Cardiac muscle cell (in vitro differentiated cells and primary cell): ENCODE measurements at regions not wholly inside any gene's neighbourhood (a gene's known extent, or its start where the extent isn't known, plus 50 kb on each side); places are given as distances from the start of the nearest gene placed in this dataset.
A peak's percentile ranks its signal among the peaks of the same experiment; 100 is the strongest.

Source experiments
- DNase-seq, 2 donors: peaks; one replicate each; pipeline versions ENCODE4 v3.0.0 to v3.0.0-alpha.2; 2010 to 2017; ENCODE audit warnings: low read depth in 1 of 2, low spot score in 1 of 2
- H3K27ac ChIP-seq: fragments of 200-600 bp; sonication (generic); 2 replicates; pipeline ENCODE4 v1.5.1; 2016
- H3K27me3 ChIP-seq: fragments of 200-600 bp; sonication (generic); 2 replicates; pipeline ENCODE4 v1.6.0; 2016; ENCODE audit warnings: control low read depth
- H3K36me3 ChIP-seq: fragments of 200-600 bp; sonication (generic); 2 replicates; pipeline ENCODE4 v1.5.1; 2016; ENCODE audit warnings: control low read depth
- H3K4me1 ChIP-seq: fragments of 200-600 bp; sonication (generic); 2 replicates; pipeline ENCODE4 v1.8.1; 2017; ENCODE audit warnings: low read depth, mild to moderate bottlenecking, mixed run types
- H3K4me3 ChIP-seq: fragments of 200-600 bp; sonication (generic); 2 replicates; pipeline ENCODE4 v1.5.1; 2016; ENCODE audit warnings: mild to moderate bottlenecking
- H3K9me3 ChIP-seq: fragments of 200-600 bp; sonication (generic); 2 replicates; pipeline ENCODE4 v1.5.1; 2017; ENCODE audit warnings: low read depth, mild to moderate bottlenecking, control low read depth
- CTCF ChIP-seq: IDR thresholded peaks from 2 replicates; pipeline ENCODE4 v1.5.1; 2012; ENCODE audit warnings: low read depth, mild to moderate bottlenecking, low read length

DNA sequence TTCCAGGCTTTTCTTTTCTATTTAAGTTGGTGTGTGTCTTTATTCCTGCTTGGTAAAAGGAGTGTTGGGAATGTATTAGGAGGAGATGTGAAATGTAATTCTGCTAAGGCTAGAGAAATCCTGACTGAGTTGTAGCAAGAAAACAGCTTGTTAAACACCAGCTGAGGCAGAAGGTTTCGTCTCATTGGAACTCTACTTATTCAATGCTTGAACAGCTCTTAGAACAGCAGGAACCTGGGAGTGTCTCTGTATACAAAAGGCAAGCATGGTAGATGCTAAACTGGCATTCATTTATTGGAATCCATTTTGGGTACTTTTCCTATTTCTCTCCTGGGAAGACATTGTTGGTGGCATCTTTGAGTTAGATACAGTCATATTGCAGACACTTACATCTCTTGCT is 280.9 kb downstream of the HRH4 start:
- H3K27me3 ChIP-seq = no peaks in the 10 kb centered on the region
- peaks cover 5% of the 10 kb centered on the region for H3K4me1 ChIP-seq
- TF ChIP-seq CTCF = no peak
- no peaks in the 10 kb centered on the region for H3K36me3 ChIP-seq
- DNase-seq = no peak
- H3K27ac ChIP-seq = no peak overlapping the region
- no peak overlapping the region for H3K4me3 ChIP-seq
- no peaks in the 10 kb centered on the region for H3K9me3 ChIP-seq

DNA sequence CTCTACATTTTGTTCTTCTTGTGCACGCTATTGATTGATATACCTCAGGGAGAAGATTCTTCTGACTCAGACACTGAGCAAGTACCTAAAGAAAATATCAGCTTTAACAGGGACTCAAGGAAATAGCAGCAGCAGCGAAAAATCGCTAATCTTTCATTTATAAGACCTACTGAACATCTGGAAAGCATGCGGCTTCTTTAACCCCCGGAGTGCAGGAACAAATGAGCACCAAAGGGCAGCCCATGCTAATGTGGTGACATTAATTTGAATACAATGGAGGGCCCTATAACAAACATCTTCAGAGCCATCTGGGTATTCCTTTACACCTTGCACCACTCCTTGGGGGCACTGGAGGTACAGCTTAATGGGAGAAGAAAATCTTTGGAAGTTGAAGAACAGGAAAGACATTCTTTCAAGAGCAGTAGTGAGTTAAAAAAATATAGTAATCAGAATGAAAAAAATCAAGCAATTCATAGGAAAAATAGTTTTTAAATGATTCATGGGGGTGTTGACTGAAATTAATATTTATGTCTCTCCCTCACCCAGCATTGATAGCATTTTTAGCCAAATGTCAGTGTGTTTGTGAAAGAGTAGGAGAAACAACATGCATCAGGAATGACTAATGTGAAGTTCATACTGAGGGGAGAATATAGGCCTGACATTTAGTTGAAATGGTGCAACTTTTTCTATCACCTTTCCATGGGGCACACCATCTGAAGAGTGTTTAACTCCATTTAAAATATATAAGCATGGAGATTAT is 281.7 kb downstream of the HRH4 start:
- no peaks in the 10 kb centered on the region for H3K36me3 ChIP-seq
- H3K4me3 ChIP-seq = no peak overlapping the region
- H3K9me3 ChIP-seq = no peaks in the 10 kb centered on the region
- peaks cover 5% of the 10 kb centered on the region for H3K4me1 ChIP-seq
- no peak overlapping the region for H3K27ac ChIP-seq
- DNase-seq = no peak
- no peaks in the 10 kb centered on the region for H3K27me3 ChIP-seq
- TF ChIP-seq CTCF = no peak

- Histone ChIP-seq H3K9me3 (no peaks in the 10 kb centered on the region), H3K27me3 (no peaks in the 10 kb centered on the region), H3K4me1 (no peaks in the 10 kb centered on the region), H3K27ac (no peak overlapping the region), H3K36me3 (no peaks in the 10 kb centered on the region), H3K4me3 (no peak overlapping the region)
- DNase-seq = peak in 1 of 2 donors; percentile 24
- no peak for TF ChIP-seq CTCF
Observed at GRCh38 chr18:24754583-24755253, 294.3 kb downstream of the HRH4 start.

GRCh38 chr18:24756385-24756784 is 295.9 kb downstream of the HRH4 start:
- DNase-seq = no peak
- Histone ChIP-seq H3K36me3 (no peaks in the 10 kb centered on the region), H3K4me3 (no peak overlapping the region), H3K27me3 (no peaks in the 10 kb centered on the region), H3K4me1 (no peaks in the 10 kb centered on the region), H3K27ac (no peak overlapping the region), H3K9me3 (no peaks in the 10 kb centered on the region)
- TF ChIP-seq CTCF = no peak

DNA sequence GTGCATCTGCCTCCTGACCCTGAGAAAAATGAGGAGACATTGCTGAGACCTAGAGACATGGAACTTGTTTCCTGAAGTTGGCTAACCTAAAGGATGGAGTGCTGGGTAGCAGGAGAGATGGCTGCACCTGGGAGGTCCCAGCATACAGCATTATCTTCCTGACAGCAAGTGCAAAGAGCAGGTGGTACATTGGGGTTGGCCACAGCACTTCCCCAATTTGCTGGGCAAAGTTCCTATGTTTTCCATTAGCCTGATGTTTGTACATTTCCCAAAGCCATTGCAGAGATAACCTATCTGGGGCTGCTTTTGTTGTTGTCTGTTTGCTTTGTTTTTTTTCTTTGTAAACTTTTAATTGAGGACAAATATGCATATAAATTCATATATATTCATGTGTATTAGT is 296.7 kb downstream of the HRH4 start:
- H3K27me3 ChIP-seq = no peaks in the 10 kb centered on the region
- no peaks in the 10 kb centered on the region for H3K4me1 ChIP-seq
- no peak for DNase-seq
- no peak overlapping the region for H3K4me3 ChIP-seq
- H3K36me3 ChIP-seq = no peaks in the 10 kb centered on the region
- no peak overlapping the region for H3K27ac ChIP-seq
- no peak for TF ChIP-seq CTCF
- no peaks in the 10 kb centered on the region for H3K9me3 ChIP-seq
